ENCODE measurements at regions not wholly inside any gene's neighbourhood (a gene's known extent, or its start where the extent isn't known, plus 50 kb on each side); places are given as distances from the start of the nearest gene placed in this dataset.
A peak's percentile ranks its signal among the peaks of the same experiment; 100 is the strongest.
"Not testable (repeated sequence)": the region's sequence is repeated elsewhere in the genome, so short reads cannot be mapped to it uniquely, and the experiment has no call there.

DNA sequence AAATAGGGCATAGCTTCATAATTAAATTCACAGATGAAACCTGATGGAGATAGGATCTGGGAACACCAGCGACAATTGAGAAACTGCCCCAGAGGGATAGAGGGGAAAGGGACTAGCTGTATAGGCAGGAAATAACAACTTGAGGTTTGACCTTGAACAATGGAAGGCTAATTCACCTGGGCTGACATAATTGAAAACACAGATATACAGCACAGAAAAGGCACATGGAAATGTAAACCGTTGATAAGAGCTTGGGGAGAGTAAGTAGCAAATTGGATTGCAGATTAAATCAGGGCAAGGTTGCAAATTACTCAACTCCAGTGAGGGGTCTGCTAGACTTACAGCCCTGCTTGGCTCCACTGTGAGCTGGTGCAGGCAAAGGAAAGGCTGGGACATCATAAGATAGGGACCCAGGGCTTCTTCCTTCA lies 246.7 kb downstream of the DLEU7 start:
- DNase-seq (ENCODE audit: low read depth), result no peak

- DNase-seq (ENCODE audit: low read depth), result no peak
These were observed 245.2 kb downstream of the DLEU7 start for GRCh38 chr13:50598338-50598737.

DNA sequence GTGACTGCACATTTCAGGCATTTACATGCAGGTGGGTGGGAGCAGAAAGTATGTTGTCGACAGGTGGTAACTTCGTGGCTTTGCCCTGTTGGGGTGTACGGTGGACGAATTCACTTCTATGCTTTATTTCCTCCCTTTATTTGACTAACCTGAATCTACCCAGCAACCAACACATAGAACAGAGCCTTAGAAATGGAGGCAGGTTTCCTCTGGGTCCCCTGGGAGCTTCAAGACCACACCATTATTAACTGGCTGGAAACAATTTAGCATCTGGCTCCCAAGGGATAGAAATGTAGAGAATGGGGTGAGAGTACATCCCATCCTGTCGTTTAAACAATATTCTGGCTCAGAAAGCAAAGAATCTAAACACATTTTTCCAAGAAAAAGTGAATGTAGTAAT lies 244.4 kb downstream of the DLEU7 start:
- DNase-seq (ENCODE audit: low read depth), result no peak

DNA sequence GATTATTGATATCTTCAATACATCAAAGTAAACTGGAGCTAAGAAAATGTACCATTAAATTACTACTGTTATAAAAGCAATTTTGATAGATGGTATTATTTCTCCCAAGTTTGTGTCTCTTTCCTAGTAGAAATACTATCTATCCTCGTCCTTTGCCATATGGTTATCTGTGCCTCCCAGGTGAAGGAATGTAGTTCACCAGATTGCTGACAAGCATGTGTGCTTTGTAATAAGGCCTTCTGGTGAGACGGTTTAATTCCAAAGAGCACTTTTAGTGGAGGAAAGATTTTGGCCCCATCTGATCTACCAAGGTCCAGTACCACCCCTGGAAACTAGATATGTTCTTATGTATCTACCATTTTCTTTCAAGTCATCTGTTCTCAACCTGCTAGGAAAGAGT lies 243.6 kb downstream of the DLEU7 start:
- no peak for DNase-seq (ENCODE audit: low read depth)

DNA sequence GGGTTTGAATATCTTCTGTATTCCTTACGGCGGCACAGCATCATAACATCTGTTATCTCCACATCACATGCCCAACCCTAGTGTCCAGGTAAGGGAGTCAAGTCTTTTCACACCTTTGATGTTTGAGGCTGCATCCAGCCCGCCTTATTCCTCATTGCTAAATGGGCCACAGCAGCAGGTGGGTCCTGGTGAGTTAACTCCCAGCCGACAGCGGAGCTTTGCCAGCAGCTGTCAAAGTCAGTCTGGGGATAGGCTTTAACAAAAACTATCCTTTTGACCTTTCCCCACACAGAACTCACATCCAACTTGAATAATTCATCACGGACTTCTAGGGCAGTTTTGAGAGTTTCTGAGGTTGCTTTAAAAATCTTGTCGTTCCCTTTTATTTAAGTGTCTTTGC lies 235.1 kb downstream of the DLEU7 start:
- DNase-seq (ENCODE audit: low read depth), result no peak

DNA sequence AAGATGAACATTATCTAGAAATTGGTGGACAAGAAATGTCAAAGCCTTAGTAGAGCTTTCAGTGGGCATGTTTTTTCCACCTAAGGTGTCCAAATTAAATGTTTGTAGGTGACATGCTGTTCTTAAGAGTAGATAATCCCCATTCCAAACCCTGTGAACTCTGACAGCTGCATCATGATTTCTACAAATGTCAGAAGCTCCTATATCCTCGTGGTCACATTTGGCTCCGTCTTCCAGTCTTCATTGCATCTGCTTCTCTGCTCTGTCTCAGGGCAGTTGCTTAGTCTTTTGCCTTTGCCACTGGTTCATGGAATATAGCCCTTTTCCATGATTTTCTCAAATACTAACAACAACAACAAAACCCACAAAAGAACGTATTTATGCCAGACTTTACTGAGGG lies 234.5 kb downstream of the DLEU7 start:
- DNase-seq (ENCODE audit: low read depth), result no peak

- DNase-seq (ENCODE audit: low read depth), result no peak
These were observed 233.3 kb downstream of the DLEU7 start for GRCh38 chr13:50610238-50610637.

DNA sequence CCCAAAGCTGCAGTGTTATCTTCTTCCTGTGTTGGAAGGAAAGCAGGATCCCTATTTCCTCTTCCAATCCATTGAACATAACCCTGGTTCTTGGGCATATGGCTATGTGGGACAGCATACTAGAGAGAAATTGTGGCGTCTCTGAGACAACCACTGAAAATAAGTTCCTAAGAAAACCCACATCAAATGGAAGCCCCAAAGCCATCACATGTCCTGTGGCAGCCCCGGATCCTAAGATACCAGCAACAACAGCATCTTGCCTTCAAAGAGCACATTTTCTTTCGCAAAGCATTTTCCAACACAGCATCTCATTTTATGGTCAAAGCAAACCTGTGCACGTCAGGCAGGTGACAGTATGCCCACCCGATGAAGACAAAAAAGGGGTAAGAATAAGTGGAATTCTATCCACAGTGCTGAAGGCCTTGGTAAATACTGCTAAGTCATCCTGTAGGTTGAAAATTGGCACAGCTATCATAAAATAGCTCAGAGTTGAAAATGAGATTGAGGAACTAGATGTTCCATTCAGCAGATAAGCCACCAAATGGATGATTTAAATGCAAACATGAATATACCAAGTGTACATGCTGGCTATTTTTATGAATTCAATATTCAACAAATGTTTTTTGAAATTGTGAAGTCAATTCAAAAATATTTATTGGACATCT lies 232.2 kb downstream of the DLEU7 start:
- peak; percentile 10 for DNase-seq (ENCODE audit: low read depth)

GRCh38 chr13:50612717-50613116 lies 230.8 kb downstream of the DLEU7 start:
- DNase-seq (ENCODE audit: low read depth), result no peak

DNA sequence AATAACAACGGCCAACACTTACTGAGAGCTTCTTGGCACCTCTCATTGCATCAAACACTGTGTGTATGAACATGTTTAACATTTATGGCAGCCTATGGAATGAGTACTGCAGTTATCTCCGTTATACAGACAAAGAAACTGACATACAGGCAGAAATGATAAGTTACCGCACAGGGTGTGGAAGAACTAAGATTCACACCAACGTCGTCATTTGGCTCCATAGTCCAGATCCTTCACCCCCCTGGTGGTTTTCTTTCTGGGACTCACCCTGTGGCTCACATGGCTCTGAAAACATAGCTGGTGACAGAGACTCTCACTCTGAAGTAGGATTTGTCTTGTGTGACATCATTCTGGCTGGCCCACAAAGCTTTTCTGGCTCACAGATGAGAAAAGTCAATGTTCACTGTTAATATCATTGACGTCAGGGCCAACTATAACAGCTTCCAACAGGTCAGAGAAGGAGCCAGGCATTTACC lies 230.1 kb downstream of the DLEU7 start:
- no peak for DNase-seq (ENCODE audit: low read depth)

- no peak for DNase-seq (ENCODE audit: low read depth)
These were observed 228.3 kb downstream of the DLEU7 start for GRCh38 chr13:50615234-50615633.

DNA sequence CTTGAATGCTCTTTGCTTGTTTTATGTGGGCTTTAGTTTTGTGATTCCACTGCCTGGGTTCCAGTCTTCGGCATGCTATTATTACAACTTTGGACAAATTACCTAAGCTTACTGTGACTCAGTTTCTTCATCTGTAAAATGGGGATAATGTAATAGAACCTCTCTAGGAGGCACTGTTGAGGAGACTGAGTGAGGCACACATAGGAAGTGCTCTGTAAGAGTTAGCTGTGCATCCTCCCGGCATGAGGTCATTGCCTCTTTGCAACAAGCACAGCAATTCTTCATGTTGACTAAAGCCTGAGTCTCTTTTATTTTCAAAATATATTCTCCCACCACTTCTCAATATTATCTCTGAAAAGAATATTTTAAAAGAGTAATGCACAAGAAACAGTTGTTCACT lies 227.4 kb downstream of the DLEU7 start:
- DNase-seq (ENCODE audit: low read depth), result peak; percentile 16

GRCh38 chr13:50617134-50617721 lies 226.3 kb downstream of the DLEU7 start:
- DNase-seq (ENCODE audit: low read depth), result peak; percentile 85

- no peak for DNase-seq (ENCODE audit: low read depth)
These were observed 225.3 kb downstream of the DLEU7 start for GRCh38 chr13:50618206-50618605.

DNA sequence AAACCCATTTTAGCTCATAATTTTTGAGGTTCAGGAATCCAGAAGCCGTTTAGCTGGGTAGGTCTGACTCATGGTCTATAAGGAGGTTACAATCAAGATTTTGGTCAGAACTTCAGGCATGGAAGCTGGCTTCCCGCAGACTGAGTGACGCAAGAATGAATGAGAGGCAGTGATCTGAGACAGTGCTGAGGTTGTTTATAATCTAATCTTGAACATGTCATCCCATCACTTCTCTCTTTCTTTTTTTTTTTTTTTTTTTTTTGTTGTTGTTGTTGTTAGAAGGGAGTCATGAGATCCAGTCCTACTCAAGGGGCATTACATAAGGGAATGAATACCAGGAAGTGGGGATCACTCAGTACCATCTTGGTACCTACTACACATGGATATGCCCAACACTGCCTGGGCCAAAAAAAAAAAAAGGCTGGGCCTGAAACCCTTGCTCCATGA lies 217.4 kb downstream of the DLEU7 start:
- peak; percentile 88 for DNase-seq (ENCODE audit: low read depth)

GRCh38 chr13:50627111-50627510 lies 216.4 kb downstream of the DLEU7 start:
- DNase-seq (ENCODE audit: low read depth), result no peak

GRCh38 chr13:50628512-50628911 lies 215.0 kb downstream of the DLEU7 start:
- not testable (repeated sequence) for DNase-seq (ENCODE audit: low read depth)

DNA sequence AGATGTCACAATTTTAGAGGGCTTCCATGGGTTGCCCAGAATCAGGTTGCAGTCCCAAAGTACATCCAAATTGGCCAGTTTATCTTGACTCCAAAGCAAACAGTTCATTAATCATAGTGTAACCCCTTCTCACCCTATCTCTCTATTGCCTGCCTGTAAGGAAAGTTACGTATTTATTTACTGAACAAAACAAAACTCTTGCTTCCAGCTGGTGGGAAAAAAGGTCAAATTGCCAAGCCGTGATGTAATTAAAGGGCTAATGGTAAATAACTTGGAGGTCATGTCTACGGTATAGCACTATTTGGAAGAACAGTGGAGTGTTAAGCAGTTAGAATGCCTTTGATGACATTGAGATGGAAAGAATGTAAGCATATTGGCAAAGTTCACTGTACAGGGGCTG lies 214.0 kb downstream of the DLEU7 start:
- no peak for DNase-seq (ENCODE audit: low read depth)

DNA sequence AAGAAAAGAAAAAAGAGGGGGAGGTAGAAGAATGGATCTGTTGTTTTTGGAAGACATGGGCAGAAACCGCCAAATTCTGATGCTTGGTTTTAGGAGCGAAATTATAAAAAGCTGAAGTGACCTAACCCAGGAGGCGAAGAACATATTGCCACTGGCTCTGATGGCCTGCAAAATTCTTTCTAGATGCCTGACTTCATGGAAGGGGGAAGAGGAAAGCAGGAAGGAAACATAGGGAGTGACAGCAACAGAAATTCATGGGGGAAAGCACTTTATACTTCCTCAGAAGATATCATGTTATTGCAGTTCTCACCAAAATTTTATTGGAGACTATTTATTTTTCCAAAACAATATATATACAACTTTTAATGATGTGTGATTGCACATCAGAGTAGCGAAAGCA lies 213.5 kb downstream of the DLEU7 start:
- no peak for DNase-seq (ENCODE audit: low read depth)

DNA sequence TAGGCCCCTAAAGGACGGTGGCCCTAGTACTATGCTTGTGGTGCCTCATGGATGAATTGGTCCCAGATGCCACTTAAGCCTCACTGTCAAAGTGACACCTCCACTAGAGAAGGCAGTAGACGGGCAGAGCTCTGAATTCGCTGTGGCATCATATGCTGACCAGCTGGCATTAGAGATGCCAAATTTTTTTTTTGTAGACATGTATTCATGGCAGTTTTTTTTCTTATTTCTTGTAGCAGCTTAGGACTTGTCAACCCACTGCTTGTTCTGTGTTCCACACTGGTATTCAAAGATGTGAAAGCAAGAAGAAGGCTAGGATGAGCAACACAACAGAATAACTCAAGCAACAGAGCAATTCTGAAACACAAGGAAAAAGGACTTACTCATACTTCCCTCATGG lies 212.5 kb downstream of the DLEU7 start:
- no peak for DNase-seq (ENCODE audit: low read depth)

DNA sequence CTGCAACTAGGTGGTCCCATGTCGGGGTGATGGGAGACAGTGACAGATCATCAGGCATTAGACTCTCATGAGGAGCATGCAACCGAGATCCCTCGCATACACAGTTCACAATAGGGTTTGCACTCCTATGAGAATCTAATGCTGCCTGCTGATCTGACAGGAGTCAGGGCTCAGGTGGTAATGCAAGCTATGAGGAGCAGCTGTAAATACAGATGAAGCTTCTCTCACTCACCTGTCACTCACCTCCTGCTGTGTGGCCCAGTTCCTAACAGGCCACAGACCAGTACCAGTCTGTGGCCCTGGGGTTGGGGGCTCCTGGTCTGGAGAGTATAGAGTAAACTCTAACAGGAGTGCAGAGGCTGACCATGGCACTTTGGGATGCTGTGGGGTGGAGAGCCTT lies 209.2 kb downstream of the DLEU7 start:
- DNase-seq (ENCODE audit: low read depth), result no peak

- peak; percentile 26 for DNase-seq (ENCODE audit: low read depth)
These were observed 208.0 kb downstream of the DLEU7 start for GRCh38 chr13:50635504-50635903.

DNA sequence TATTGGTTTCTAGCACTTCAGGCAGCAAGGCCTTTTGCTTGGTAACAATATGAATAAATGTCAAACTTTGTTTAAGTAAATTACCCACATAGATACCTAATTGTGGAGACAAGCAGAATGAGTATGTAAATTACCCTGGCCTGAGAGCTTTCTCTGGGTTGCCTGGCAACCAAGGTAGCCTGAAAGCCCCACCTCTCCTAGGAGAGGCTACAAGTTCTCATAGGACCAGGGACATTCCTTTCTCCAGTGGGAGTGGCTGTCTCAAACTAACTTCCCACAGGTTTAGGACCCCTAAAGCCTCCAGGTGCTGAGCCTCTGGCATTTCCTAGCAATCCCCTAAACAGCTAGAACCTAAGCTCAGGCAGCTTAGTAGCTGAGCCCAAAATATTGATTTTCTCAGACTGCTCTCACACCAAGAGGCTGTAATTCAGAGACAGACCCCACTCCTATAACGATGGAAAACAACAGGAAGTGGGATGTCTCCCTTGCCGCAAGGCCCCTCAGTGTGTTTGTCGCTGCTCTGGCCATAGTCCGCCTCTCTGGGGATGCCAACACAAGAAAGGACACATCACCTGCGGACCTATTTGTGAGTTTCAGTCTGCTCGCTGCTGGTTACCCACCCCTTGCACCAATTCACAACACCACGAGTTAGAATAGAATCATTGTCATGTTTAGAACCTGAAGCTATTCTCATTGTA lies 207.3 kb downstream of the DLEU7 start:
- no peak for DNase-seq (ENCODE audit: low read depth)

All from RPMI7951 (cell line).